ENCODE measurements at regions not wholly inside any gene's neighbourhood (a gene's known extent, or its start where the extent isn't known, plus 50 kb on each side); places are given as distances from the start of the nearest gene placed in this dataset.

GRCh38 chr14:96962337-96962736 lies 165.2 kb downstream of the VRK1 start:
- no peaks in the 10 kb centered on the region for H3K36me3 ChIP-seq (ENCODE audit: control insufficient read depth in 4 of 4, insufficient read depth in 4 of 4, low read length in 4 of 4)
- H3K4me1 ChIP-seq (ENCODE audit: control insufficient read depth in 5 of 5, insufficient read depth in 5 of 5, low read length in 5 of 5), result no peaks in the 10 kb centered on the region
- WGBS, 2 donors, result 15 to 40% methylated on average over 2 of the region's 2 CpGs
- DNase-seq (no peak), ATAC-seq (ENCODE audit: insufficient read depth, low FRiP score) (no peak)
- no peaks in the 10 kb centered on the region for H3K27me3 ChIP-seq (ENCODE audit: control insufficient read depth in 3 of 3, insufficient read depth in 3 of 3, low read length in 2 of 3)
- H3K9me3 ChIP-seq (ENCODE audit: control insufficient read depth in 4 of 4, insufficient read depth in 3 of 4, low read length in 3 of 4), result peaks cover 0 to 28% (median 1%) of the 10 kb centered on the region in 4 donors
- no peak overlapping the region for H3K27ac ChIP-seq (ENCODE audit: low read depth in 1 of 2, low read length in 1 of 2)
- no peak overlapping the region for H3K9ac ChIP-seq (ENCODE audit: insufficient read depth in 1 of 2, low read length in 2 of 2)
- no peak overlapping the region for H3K4me3 ChIP-seq
- no peak for TF ChIP-seq CTCF (IDR thresholded peaks at IDR 0.05; ENCODE audit: control extremely low read depth, extremely low read depth)

- 96% methylated on average over 25 of the region's 25 CpGs for WGBS, 2 donors
- H3K9me3 ChIP-seq (ENCODE audit: control insufficient read depth in 4 of 4, insufficient read depth in 3 of 4, low read length in 3 of 4), result peaks cover 0 to 17% (median 1%) of the 10 kb centered on the region in 4 donors
- ATAC-seq (ENCODE audit: insufficient read depth, low FRiP score), result no peak
Measured at GRCh38 chr14:96964726-96965415, 167.7 kb downstream of the VRK1 start.

GRCh38 chr14:96965885-96966595 lies 168.9 kb downstream of the VRK1 start:
- H3K36me3 ChIP-seq (ENCODE audit: control insufficient read depth in 4 of 4, insufficient read depth in 4 of 4, low read length in 4 of 4), result no peaks in the 10 kb centered on the region
- no peak overlapping the region for H3K9ac ChIP-seq (ENCODE audit: insufficient read depth in 1 of 2, low read length in 2 of 2)
- DNase-seq, result no peak
- H3K27me3 ChIP-seq (ENCODE audit: control insufficient read depth in 3 of 3, insufficient read depth in 3 of 3, low read length in 2 of 3), result no peaks in the 10 kb centered on the region
- no peak for ATAC-seq (ENCODE audit: insufficient read depth, low FRiP score)
- peaks cover 0 to 10% (median 1%) of the 10 kb centered on the region in 4 donors for H3K9me3 ChIP-seq (ENCODE audit: control insufficient read depth in 4 of 4, insufficient read depth in 3 of 4, low read length in 3 of 4)
- no peak for TF ChIP-seq CTCF (IDR thresholded peaks at IDR 0.05; ENCODE audit: control extremely low read depth, extremely low read depth)
- no peak overlapping the region for H3K27ac ChIP-seq (ENCODE audit: low read depth in 1 of 2, low read length in 1 of 2)
- H3K4me3 ChIP-seq, result no peak overlapping the region
- H3K4me1 ChIP-seq (ENCODE audit: control insufficient read depth in 5 of 5, insufficient read depth in 5 of 5, low read length in 5 of 5), result no peaks in the 10 kb centered on the region
- 79 to 81% methylated on average over 11 of the region's 11 CpGs for WGBS, 2 donors

More at GRCh38 chr14:96964726-96965415, 167.7 kb downstream of the VRK1 start:
- Histone ChIP-seq H3K27me3 (ENCODE audit: control insufficient read depth in 3 of 3, insufficient read depth in 3 of 3, low read length in 2 of 3) (no peaks in the 10 kb centered on the region), H3K36me3 (ENCODE audit: control insufficient read depth in 4 of 4, insufficient read depth in 4 of 4, low read length in 4 of 4) (no peaks in the 10 kb centered on the region), H3K9ac (ENCODE audit: insufficient read depth in 1 of 2, low read length in 2 of 2) (no peak overlapping the region), H3K4me3 (no peak overlapping the region), H3K27ac (ENCODE audit: low read depth in 1 of 2, low read length in 1 of 2) (no peak overlapping the region), H3K4me1 (ENCODE audit: control insufficient read depth in 5 of 5, insufficient read depth in 5 of 5, low read length in 5 of 5) (no peaks in the 10 kb centered on the region)
- no peak for DNase-seq
- TF ChIP-seq CTCF (IDR thresholded peaks at IDR 0.05; ENCODE audit: control extremely low read depth, extremely low read depth), result no peak

Measured in lung (tissue), 11 donors.